DMS114 treated with DMSO at 0.1 percent for 48 hours (cell line): ENCODE measurements at regions not wholly inside any gene's neighbourhood (a gene's known extent, or its start where the extent isn't known, plus 50 kb on each side); places are given as distances from the start of the nearest gene placed in this dataset.

ENCODE experiments used
- DNase-seq: peaks from one replicate; lab custom pipeline; 2025; ENCODE audit not compliant: unreplicated experiment; lab: John Stamatoyannopoulos, UW

DNA sequence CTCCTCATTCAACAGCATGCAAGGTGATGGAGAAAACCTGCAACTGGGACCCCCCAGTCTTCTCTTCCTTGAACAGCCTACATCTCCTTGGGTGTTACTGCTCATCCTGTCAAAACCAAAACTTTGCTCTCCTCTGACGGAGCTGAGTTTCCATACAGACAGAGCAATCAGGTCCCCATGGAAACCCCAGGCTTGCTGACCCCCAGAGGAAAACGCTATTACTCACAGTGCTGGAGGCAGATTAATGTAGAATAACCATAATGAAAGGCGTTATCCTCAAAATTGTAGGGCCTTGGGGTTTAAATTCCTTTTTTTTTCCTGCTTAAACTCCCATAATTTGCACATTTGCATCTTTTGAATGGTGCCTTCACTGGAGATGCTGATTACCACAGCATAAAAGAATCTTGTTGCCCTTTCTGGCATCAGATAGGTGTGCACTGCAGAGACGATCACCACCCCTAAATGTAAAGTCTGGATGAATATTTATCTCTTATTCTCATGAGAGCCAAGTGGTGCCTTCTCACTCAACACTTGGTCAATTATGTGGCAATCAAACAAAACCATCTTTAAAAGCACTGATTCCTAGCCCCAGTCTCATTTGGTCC, 126.3 kb downstream of the MSX2 start:
- DNase-seq: no peak

DNA sequence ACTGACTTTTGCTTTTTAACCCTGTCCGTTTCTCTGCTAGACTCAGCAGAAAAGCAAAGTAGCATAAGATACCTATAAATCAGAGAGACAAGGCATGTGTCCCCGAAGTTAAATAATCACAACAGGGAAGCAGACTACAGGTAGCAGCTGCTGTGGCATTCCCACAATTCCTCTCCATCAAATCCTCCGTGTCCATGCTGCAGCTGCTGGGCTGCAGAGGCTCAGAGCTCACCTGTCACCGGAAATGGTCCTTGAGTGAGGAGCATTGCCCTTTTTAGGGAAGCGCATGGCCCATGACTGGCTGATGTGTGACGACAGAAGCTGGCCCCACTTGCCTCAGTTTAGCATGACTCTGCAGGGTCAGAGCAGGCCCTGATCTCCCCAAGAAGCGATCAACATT, 125.0 kb downstream of the MSX2 start:
- DNase-seq: no peak

DNA sequence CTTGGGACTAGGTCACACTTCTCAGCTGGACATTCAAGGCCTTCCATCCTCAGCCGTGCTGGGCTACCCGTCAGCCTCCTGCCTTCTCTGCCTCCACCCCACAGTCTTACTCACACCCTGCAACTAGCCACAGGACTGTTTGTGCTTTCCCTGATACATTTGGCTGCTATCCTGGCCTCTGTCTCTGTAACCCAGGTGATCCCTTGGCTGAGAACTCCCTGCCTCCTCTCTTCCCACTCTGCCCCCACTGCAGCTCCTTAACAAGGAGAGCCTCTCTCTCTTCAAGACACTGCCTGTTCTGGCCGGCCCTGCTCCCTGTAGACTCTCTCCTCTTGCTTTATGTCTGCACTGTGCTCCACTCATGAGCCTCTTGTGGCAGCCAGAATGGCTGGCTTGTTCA, 120.6 kb downstream of the MSX2 start:
- no peak for DNase-seq

DNA sequence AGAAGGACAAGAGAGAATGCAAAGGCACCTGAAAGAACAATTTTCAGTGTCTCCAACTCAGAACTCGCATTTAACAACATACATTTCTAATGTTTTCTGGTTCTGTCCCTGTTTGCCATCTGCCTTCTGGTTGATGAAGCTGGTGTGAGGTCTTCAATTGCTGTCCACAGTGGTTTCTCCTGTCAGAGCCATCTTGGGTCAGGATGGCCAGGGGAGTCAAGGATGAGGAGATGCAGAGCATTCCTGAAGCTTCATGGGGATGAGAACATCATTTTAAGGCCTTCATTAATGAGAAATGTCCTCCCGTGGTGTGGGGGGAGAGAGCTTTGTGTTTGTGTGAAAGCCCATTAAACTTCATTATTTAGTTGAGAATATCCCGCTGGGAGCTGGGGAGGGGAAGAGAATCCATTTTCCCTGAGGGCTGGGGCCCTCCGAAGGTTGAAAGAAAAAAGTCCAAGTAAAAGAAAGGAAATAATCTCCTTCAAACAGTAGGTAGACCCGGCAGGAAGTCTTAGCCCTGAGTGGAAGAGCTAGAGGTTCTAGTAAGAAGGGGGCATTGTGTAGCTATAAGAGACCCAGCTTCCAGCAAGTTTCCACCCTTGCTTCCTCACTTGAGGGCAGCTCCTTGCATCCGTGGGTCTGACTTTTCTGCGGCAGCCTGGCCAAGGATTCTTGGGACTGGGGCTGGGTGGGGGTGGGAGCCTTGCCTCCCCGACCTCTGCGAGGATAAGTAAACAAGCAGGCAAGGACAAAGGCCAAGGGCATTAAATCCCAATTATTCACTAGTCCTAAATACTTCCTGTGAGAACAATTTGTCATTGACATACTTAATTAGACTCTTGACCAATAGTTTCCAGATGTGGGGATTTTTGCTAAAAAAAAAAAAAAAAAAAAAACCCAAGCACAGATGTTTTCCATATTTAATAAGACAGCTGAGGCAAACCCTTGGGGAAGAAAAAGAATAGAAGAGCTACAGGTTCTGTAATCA, 119.2 kb downstream of the MSX2 start:
- DNase-seq: no peak

DNA sequence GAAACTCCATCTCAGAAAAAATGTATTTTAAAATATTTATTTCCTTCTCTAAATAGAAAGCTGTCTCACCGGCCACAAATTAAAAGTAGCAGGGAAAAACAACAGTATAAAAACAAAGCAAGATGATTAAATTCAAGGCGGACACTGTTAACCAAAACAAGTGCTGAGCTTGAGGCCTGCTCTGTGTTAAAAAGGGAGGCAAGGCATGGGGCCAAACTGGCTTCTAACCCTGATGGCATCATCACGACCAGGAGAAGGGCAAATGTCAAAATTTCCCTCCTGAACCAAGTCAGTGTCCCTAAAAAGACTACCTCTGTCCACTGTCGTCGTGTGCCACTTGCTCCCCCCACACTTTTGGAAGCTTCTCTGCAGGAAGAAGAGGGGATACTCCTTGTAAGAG, 116.1 kb downstream of the MSX2 start:
- DNase-seq: no peak

DNA sequence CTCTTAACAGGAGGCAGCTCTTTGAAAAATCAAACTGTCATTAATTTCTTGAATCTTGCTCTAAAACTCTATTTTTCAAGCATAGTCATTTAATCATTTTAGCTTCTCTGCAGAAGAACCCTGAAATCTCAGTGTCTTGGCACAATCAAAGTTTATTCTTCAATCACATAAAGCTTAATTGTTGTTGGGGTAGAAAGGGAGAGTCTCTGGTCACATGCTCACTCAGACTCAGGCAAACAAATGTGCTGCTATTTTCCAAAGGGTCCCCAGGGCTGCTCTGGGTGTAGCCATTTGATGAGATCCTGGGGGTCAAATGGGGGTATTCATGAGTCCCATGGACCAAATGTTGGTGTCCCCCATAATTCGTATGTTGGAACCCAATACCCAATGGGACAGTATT, 114.8 kb downstream of the MSX2 start:
- DNase-seq: no peak

DNA sequence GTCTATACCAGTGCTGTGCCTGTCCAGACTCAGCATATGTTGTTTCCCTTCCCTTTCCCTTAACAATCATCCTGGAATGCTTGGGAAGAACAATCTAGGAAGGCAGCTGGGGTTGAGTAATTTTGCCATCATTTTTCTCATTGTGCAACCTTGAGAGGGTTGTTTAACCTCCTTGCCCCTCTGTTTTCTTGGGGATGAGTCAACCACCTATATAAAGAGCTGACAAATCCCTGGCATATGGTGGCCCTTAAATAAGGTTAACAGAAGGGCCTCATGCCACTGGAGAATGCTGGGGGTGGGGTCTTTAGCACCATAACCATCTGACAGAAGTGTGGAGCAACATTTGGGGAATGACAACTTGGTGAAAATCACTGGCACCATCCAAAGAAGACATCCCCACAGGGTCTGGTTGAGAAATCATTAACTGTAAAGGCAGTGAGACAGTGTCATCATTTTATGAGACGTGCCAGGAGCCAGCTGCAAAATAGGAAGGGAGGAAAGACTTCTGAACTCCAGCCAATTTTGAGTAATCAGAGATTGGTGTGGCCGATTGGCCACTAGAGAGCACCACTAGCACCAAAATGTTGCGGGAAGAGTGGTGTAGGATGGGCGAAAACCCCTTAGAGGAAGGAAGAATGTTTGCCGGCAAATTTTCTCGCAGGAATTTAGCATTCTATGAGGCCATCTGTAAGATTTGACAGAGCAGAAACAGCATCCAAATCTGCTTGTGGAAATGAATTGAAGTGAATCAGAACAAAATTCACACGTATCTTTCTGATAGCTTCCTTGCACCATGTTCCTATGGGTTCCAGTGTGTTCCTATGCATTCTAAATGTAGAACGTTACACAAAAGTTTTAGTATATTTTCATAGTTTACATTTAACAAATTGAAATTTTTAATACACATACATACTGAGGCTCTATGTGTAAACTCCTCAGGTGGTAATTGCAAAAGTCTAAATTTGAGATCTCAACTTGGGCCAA, 113.8 kb downstream of the MSX2 start:
- DNase-seq: no peak

DNA sequence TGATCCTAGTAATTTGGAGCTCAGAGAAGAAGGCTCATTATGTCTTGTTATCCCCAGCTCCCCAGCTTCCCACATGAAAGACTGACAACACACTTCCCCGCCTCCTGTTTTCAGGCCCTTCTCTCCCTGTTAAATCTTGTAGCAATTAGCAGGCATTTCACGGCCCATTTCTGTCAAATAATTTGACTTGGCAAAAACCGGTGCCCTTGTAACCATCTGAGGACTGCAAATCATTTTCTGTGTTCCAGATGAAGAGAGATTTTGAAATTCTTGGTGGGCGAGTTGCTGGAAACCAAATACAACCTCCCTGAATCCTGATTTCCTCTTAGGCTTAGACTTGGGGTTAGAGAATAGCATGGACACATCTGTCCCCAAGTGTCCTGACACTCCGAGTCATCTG, 109.7 kb downstream of the MSX2 start:
- DNase-seq: no peak

DNA sequence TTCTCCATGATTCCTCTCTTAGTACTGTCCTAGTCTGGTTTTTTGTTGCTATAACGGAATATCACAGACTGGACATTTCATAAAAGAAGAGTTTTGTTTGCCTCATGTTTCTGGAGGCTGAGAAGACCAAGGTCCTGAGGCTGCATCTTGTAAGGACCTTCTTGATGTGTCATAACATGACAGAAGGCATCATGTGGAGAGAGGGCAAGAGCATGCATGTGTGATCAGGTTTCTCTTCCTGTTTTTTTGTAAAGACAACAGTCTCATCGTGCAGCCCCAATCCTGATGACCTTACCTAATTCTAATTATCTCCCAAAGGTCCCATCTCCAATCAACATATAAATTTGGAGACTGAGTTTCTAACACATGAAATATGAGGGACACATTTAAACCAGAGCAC, 108.4 kb downstream of the MSX2 start:
- no peak for DNase-seq

DNA sequence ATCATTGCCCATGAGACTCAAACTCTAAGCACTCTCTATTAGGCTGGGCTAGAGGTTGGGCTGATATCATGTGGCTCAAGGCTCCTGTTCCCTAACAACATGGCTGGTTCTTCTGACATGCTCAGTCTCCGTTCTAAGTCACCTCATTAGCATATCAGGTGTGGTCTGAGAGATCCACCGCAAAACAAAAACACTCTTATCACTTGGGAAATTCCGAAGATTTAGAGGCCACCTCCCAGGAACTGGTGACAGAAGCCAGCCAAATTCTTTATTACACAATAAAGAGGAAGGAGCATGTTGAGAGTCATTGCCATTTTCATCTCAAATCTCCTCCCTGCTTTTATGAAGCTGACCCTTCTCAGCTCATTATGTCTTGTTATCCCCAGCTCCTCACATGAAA, 107.6 kb downstream of the MSX2 start:
- no peak for DNase-seq

DNA sequence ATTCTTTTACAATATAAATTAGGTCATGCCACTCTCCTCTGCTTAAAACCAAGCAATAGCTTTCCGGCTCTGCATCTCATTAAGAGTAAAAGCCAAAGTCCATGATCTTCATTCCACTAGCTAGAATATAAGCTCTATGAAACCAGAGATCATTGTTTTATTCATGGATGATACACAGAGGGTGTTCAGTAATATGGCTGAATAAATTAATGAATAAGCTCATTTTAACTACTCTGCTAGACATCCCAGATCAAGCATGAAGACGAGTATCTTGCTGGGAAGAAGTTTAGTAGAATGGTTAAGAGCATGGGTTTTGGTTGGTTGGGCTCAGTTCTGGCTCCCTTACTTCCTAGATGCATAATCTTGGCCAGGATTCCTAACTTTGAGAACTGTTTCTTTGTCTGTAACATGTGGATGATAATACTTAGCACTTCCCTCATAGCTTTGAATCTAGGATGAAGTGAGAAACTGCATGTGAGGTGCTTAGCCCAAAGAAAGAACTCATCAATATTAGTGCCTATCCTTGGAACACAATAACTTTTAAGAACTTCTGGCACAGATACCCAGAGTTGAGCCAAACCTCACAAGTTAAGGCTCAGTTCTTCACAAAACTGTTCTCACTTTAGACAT, 106.8 kb downstream of the MSX2 start:
- no peak for DNase-seq

DNA sequence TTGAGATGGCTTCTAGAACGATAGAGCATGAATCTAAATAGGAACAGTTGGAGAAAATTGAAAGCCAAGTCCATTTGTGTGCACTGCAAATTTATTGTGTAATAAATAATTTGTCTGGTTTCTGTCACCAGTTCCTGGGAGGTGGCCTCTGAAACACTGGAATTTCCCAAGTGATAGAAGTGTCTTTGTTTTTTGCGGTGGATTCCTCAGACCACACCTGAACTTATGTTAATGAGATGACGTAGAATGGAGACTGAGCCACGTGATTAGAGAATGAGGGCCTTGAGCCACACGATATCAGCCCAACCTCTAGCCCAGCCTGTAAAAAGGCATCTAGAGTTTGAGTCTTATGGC, 105.1 kb downstream of the MSX2 start:
- no peak for DNase-seq

DNA sequence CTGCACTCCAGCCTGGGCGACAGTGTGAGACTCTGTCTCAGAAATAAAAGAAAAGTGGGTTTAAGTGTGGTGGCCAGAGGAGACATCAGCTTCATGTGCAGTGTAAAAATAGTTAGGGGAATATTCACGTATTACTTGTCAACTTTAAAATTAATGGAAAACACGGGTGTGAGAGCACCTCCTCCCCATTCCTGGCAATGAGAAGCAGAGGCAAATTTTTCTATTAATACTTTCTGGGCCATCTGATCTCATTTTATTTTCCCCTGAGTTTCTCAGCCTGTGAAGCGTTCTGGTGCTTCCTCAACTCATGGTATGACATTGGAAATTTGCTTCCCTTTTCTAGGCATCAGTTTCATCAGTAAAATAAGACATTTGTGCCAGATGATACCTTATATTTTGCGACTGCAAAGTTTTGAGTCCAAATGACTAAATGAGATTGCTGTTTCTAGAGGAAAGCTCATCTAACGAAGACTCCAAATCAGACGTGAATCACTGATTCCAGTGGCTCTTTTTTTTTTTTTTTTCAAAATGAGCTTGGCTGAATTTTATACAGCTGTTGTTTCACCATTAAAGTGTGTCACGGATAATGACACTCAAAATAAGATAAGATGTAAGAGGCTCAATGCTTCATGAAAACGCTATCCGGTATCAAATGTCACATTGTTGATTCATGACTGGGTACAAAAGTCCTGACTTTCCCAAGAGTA, 104.6 kb downstream of the MSX2 start:
- DNase-seq: no peak

DNA sequence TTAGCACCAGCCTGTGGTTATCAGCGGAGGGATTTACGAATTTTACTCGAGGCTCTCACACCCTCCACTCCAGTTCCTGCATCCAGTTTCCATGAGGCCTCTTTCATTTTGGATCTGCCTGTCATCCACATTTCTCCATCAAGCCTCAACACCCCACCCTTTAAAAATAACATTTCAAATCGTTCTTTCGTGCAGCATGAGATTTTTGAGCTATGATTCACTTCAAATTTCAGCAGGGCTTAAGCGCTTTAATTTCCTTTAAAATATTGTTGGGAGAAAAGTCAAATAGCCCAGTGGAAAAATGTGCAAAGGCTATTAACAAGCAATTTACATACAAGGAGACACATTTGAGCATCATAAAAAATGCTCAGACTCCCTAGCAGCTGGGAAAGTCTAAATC, 103.2 kb downstream of the MSX2 start:
- no peak for DNase-seq

DNA sequence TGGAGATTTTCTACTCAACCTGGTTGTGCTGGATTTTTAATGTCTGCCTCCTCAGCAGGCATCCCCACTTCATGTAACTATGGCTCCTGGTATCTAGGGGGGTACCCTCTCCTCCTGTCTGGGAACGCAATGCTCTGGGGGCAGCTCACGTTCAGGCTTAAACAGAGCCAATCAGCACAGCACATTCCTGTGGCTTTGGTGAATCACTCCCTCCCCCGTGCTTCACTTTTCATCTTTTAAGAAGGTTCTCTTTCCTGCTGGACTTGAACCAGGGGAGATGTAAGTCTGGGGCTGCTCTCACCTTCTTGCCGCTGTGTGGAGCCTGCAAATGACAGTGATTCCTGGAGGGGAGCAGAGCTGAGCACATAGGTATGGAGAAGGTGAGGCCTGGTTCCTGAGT, 101.2 kb downstream of the MSX2 start:
- no peak for DNase-seq

DNA sequence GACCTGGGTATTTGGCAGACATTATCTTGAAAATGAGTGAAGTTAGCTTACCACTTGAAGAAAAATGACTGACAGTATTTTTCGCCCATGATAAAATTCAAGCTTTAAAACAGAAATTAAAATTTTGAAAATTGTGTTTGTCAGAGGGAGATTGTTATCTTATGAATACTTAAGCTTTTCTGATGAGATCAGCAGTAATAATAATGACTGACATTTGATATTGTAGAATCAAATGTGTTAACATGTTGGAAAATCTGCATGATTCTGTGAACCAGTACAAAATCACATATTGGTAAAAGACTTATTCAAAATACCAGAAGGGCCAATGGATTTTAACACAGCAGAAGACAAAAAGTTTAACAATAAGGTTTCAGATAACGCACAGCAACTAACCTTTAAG, 94.0 kb downstream of the MSX2 start:
- no peak for DNase-seq

DNA sequence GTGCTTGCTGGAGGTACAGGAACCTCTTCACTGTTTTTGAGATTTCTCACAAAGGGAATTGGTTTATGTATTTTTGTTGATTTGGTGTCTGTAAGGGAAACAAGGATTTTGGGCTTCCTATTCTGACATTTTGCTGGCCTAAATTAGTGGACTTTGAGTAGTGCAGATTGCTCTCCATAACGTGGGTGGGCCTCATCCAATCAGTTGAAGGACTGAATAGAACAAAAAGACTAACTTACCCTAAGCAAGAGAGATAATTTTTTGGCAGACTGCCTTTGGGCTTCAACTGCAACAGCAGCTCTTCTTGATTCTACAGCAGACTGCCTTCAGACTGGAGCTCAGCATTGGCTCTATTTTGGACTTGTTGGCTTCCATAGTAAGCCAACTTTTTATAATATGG, 93.2 kb downstream of the MSX2 start:
- DNase-seq: no peak

DNA sequence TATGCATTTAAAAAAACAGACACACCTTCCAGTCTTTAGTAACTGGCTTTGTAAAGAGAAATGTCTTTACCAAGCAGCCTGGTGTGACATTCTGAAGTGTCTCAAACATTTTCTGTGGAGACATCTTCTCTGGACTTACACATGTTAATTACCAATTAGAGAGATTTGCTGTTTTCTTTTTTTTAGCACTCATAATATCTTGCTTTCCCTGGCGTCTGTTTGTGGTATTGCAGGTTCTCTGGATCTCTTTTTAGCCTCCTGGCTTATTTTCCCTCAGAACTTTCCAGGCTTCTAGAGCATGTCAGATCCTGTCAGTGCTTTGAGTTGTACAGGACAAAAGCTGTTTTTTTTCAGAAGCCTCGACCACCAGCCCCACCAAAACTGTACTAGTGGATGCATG, 92.5 kb downstream of the MSX2 start:
- DNase-seq: no peak

DNA sequence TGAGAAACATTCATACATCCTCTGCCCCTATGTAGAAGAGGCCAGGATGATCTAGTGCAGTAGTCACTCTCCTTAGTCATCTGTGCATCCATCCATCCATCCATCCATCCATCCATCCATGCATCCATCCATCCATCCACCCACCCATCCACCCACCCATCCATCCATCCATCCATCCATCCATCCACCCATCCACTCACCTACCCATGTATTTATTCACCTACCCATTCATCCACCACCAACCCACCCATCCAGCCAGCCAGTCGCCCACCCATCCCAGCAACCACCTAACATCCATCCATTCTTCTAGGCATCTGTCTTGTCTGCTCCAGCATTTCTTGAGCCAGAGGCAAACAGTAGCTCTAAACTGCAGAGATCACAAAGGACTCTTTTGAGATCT, 87.1 kb downstream of the MSX2 start:
- no peak for DNase-seq

DNA sequence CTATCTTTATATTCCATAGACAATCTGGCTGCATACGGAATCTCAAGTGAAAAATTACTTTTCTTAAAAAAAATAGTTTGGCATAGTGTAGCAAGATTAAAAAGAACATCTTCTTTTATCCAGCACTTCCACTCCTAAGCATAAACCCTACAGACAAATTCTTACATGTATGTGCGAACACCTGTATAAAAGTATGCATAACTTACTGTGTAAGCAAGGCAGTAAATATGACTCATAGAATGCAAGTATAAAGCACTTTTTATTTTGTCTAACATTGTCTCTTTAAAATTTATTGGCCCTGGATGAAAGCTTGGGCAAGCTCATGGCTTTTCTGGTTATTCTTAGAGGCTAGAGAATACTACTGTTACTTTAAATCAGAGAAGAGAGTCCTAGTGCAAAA, 86.4 kb downstream of the MSX2 start:
- no peak for DNase-seq
